ENCODE measurements at regions not wholly inside any gene's neighbourhood (a gene's known extent, or its start where the extent isn't known, plus 50 kb on each side); places are given as distances from the start of the nearest gene placed in this dataset.

- DNase-seq: no peak
Measured at GRCh38 chr9:134214386-134214765, 50.0 kb upstream of the RNU6ATAC start.

GRCh38 chr9:134214766-134215419 is 50.5 kb upstream of the RNU6ATAC start:
- DNase-seq: no peak

- no peak for DNase-seq
Measured at GRCh38 chr9:134215420-134215698, 51.0 kb upstream of the RNU6ATAC start.

GRCh38 chr9:134215699-134216448 is 51.5 kb upstream of the RNU6ATAC start:
- DNase-seq: peak; percentile 14

GRCh38 chr9:134216449-134216951 is 52.1 kb upstream of the RNU6ATAC start:
- DNase-seq: no peak

GRCh38 chr9:134216961-134217360 is 52.6 kb upstream of the RNU6ATAC start:
- DNase-seq: no peak

GRCh38 chr9:134217431-134218210 is 53.3 kb upstream of the RNU6ATAC start:
- DNase-seq: peak; percentile 22

GRCh38 chr9:134218230-134218629 is 53.9 kb upstream of the RNU6ATAC start:
- DNase-seq: no peak

GRCh38 chr9:134219646-134220060 is 55.3 kb upstream of the RNU6ATAC start:
- DNase-seq: no peak

- DNase-seq: no peak
Measured at GRCh38 chr9:134220311-134220710, 55.9 kb upstream of the RNU6ATAC start.

GRCh38 chr9:134221273-134222017 is 57.1 kb upstream of the RNU6ATAC start:
- no peak for DNase-seq

- DNase-seq: no peak
Measured at GRCh38 chr9:134222018-134222573, 57.7 kb upstream of the RNU6ATAC start.

GRCh38 chr9:134223091-134223490 is 58.7 kb upstream of the RNU6ATAC start:
- no peak for DNase-seq

GRCh38 chr9:134223591-134224122 is 59.3 kb upstream of the RNU6ATAC start:
- no peak for DNase-seq

GRCh38 chr9:134224127-134224526 is 59.8 kb upstream of the RNU6ATAC start:
- DNase-seq: no peak

GRCh38 chr9:134224567-134225093 is 60.3 kb upstream of the RNU6ATAC start:
- no peak for DNase-seq

- DNase-seq: no peak
Measured at GRCh38 chr9:134225186-134225585, 60.8 kb upstream of the RNU6ATAC start.

- no peak for DNase-seq
Measured at GRCh38 chr9:134225816-134226215, 61.5 kb upstream of the RNU6ATAC start.

GRCh38 chr9:134226221-134226930 is 62.0 kb upstream of the RNU6ATAC start:
- DNase-seq: peak; percentile 72

GRCh38 chr9:134227451-134228411 is 63.4 kb upstream of the RNU6ATAC start:
- no peak for DNase-seq

All from suppressor macrophage treated with lipopolysaccharide for 4 hours (primary cell).